Keratinocyte (primary cell): ENCODE measurements at regions not wholly inside any gene's neighbourhood (a gene's known extent, or its start where the extent isn't known, plus 50 kb on each side); places are given as distances from the start of the nearest gene placed in this dataset.

Experiments used
- DNase-seq: peaks from one replicate; pipeline ENCODE4 v3.0.0-alpha.2; 2011; ENCODE audit warnings: low read depth, missing footprints, low spot score
- FAIRE-seq: peaks from 2 replicates; lab custom pipeline; 2011; peaks lifted over from hg19 to GRCh38; lab: Jason Lieb, UNC
- H2AFZ ChIP-seq: 2 replicates; pipeline ENCODE4 v1.6.0; 2012; ENCODE audit warnings: low read length, control low read depth, inconsistent platforms; ENCODE audit not compliant: control insufficient read depth
- H3K27ac ChIP-seq: 2 replicates; pipeline ENCODE4 v1.5.1; 2011; ENCODE audit warnings: low read length; ENCODE audit not compliant: control insufficient read depth, insufficient read depth
- H3K27me3 ChIP-seq: 3 replicates; pipeline ENCODE4 v1.6.0; 2011; ENCODE audit warnings: low read length; ENCODE audit not compliant: control insufficient read depth, insufficient read depth; ENCODE audit errors: extremely low read depth
- H3K36me3 ChIP-seq, 2 experiments: 2 replicates in 1 of 2; 3 replicates in 1 of 2; pipeline ENCODE4 v1.5.1; 2011; ENCODE audit warnings: low read length in 2 of 2, mild to moderate bottlenecking in 1 of 2; ENCODE audit not compliant: control insufficient read depth in 2 of 2, insufficient read depth in 2 of 2; ENCODE audit errors: extremely low read depth in 1 of 2
- H3K4me1 ChIP-seq: 3 replicates; pipeline ENCODE4 v1.5.1; 2011; ENCODE audit warnings: low read length; ENCODE audit not compliant: control insufficient read depth, insufficient read depth; ENCODE audit errors: extremely low read depth
- H3K4me2 ChIP-seq: 3 replicates; pipeline ENCODE4 v1.6.0; 2011; ENCODE audit warnings: low read depth, low read length; ENCODE audit not compliant: control insufficient read depth, insufficient read depth; ENCODE audit errors: extremely low read depth
- H3K4me3 ChIP-seq, 3 experiments: fragments of 200-600 bp in 1 of 3; sonication (generic) in 1 of 3; 2 replicates in 2 of 3; 3 replicates in 1 of 3; pipeline ENCODE4 v1.5.1; 2011 to 2016; ENCODE audit warnings: low read length in 3 of 3, mild to moderate bottlenecking in 3 of 3, control low read depth in 2 of 3, inconsistent platforms in 1 of 3, low read depth in 1 of 3, mixed read lengths in 1 of 3, mixed run types in 1 of 3, moderate library complexity in 1 of 3; ENCODE audit not compliant: control insufficient read depth in 2 of 3, insufficient read depth in 2 of 3; ENCODE audit errors: extremely low read depth in 1 of 3
- H3K79me2 ChIP-seq: 2 replicates; pipeline ENCODE4 v1.6.0; 2012; ENCODE audit warnings: low read length; ENCODE audit not compliant: control insufficient read depth, insufficient read depth
- H3K9ac ChIP-seq: 3 replicates; pipeline ENCODE4 v1.6.0; 2011; ENCODE audit warnings: low read length; ENCODE audit not compliant: control insufficient read depth, insufficient read depth; ENCODE audit errors: extremely low read depth
- H3K9me1 ChIP-seq: 3 replicates; pipeline ENCODE4 v1.6.0; 2011; ENCODE audit warnings: low read length; ENCODE audit not compliant: control insufficient read depth, insufficient read depth; ENCODE audit errors: extremely low read depth
- H3K9me3 ChIP-seq: 2 replicates; pipeline ENCODE4 v1.5.1; 2012; ENCODE audit warnings: low read depth, low read length; ENCODE audit not compliant: control insufficient read depth
- H4K20me1 ChIP-seq: 3 replicates; pipeline ENCODE4 v1.6.0; 2011; ENCODE audit warnings: low read length; ENCODE audit not compliant: control insufficient read depth, insufficient read depth; ENCODE audit errors: extremely low read depth
- EZH2 ChIP-seq: IDR thresholded peaks from one replicate; pipeline ENCODE4 v1.6.1; 2012; ENCODE audit warnings: inconsistent platforms, mild to moderate bottlenecking, low read length, moderate library complexity
- dilution Hi-C: fragments of 300-500 bp; cut with MboI; formaldehyde crosslinking; loops from one replicate; pipeline ENCODE4 v1.7.0; 2020; ENCODE audit warnings: low sequenced_read_pairs; ENCODE audit not compliant: extremely low pct_ligation_motif_present
- TF ChIP-seq, protein P1 (sequence below), 3 experiments: IDR thresholded peaks in 1 of 3; conservative IDR thresholded peaks in 1 of 3; optimal IDR thresholded peaks in 1 of 3; 2 replicates in 2 of 3; 3 replicates in 1 of 3; pipeline versions ENCODE3 to v1.5.1; 2011; ENCODE audit warnings: low read length in 3 of 3, mild to moderate bottlenecking in 3 of 3, moderate library complexity in 2 of 3, control low read depth in 1 of 3, inconsistent platforms in 1 of 3; ENCODE audit not compliant: insufficient read depth in 2 of 3; ENCODE audit errors: extremely low read depth in 1 of 3

DNA sequence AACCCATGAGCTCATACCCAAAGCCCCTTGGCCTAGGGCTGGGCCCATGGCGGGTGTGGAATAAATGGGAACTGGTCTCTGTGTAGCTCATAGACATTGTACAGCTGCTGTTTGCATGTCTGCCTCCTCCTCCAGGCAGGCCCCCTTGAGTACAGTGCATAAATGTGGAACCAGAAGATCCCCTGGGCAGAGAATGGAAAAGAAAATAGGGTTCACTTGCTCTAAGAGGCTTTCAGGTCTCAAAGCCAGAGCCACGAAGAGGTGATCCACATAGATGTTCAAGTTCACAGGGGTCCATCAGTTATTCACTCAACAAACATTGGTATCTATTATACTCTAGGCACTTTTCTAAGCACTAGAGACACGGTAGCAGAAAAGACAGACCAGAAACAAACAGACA, 79.2 kb upstream of the CACNA1A start:
- Histone ChIP-seq H3K4me3 (no peak overlapping the region), H3K9me1 (no peaks in the 10 kb centered on the region), H3K4me1 (no peaks in the 10 kb centered on the region), H3K4me2 (no peak overlapping the region), H3K9me3 (no peaks in the 10 kb centered on the region), H3K9ac (no peak overlapping the region), H3K27ac (no peak overlapping the region), H2AFZ (no peak overlapping the region), H4K20me1 (no peaks in the 10 kb centered on the region), H3K36me3 (no peaks in the 10 kb centered on the region), H3K27me3 (no peaks in the 10 kb centered on the region), H3K79me2 (no peaks in the 10 kb centered on the region)
- DNase-seq (no peak), FAIRE-seq (no peak)
- dilution Hi-C loops, result no loop called here
- TF ChIP-seq, protein P1, sequence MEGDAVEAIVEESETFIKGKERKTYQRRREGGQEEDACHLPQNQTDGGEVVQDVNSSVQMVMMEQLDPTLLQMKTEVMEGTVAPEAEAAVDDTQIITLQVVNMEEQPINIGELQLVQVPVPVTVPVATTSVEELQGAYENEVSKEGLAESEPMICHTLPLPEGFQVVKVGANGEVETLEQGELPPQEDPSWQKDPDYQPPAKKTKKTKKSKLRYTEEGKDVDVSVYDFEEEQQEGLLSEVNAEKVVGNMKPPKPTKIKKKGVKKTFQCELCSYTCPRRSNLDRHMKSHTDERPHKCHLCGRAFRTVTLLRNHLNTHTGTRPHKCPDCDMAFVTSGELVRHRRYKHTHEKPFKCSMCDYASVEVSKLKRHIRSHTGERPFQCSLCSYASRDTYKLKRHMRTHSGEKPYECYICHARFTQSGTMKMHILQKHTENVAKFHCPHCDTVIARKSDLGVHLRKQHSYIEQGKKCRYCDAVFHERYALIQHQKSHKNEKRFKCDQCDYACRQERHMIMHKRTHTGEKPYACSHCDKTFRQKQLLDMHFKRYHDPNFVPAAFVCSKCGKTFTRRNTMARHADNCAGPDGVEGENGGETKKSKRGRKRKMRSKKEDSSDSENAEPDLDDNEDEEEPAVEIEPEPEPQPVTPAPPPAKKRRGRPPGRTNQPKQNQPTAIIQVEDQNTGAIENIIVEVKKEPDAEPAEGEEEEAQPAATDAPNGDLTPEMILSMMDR (optimal IDR thresholded peaks at IDR 0.05 in 1 of 3, IDR thresholded peaks at IDR 0.05 in 1 of 3, conservative IDR thresholded peaks at IDR 0.05 in 1 of 3; ENCODE audit: extremely low read depth in 1 of 3, insufficient read depth in 2 of 3, low read length in 3 of 3), result no peak
- no peak for TF ChIP-seq EZH2

DNA sequence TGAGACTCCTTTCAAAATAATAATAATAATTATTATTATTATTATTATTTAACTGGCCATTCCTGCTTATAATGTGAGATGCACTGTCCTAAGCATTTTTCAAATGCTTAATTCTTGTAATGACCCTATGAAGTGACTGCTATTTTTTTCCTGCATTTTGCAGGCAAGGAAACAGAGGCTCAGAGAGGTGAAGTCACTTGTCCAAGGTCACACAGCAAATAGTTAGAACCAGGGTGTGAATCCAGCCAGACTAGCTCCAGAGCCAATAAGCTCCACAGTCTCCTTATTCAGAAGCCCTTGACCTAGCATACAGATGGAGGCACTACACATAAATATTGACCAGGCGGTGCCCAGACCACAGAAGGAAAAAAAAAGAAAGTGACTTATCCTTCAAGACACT, 77.5 kb upstream of the CACNA1A start:
- Histone ChIP-seq H3K27ac (no peak overlapping the region), H3K4me3 (no peak overlapping the region), H3K4me1 (no peaks in the 10 kb centered on the region), H3K9ac (no peak overlapping the region), H3K9me1 (no peaks in the 10 kb centered on the region), H3K9me3 (no peaks in the 10 kb centered on the region), H2AFZ (no peak overlapping the region), H3K4me2 (no peak overlapping the region), H4K20me1 (no peaks in the 10 kb centered on the region), H3K36me3 (no peaks in the 10 kb centered on the region), H3K27me3 (no peaks in the 10 kb centered on the region), H3K79me2 (no peaks in the 10 kb centered on the region)
- DNase-seq (no peak), FAIRE-seq (no peak)
- dilution Hi-C loops, result no loop called here
- TF ChIP-seq EZH2, result no peak
- TF ChIP-seq, protein P1 (optimal IDR thresholded peaks at IDR 0.05 in 1 of 3, IDR thresholded peaks at IDR 0.05 in 1 of 3, conservative IDR thresholded peaks at IDR 0.05 in 1 of 3; ENCODE audit: extremely low read depth in 1 of 3, insufficient read depth in 2 of 3, low read length in 3 of 3), result no peak
